GM18499 (cell line): ENCODE measurements at regions not wholly inside any gene's neighbourhood (a gene's known extent, or its start where the extent isn't known, plus 50 kb on each side); places are given as distances from the start of the nearest gene placed in this dataset.

Experiments
- ATAC-seq: cut with Tn5 transposase; IDR thresholded peaks from one replicate; pipeline ENCODE4 v1.9.1; 2021; ENCODE audit warnings: moderate number of reproducible peaks; ENCODE audit not compliant: insufficient read depth, unreplicated experiment

DNA sequence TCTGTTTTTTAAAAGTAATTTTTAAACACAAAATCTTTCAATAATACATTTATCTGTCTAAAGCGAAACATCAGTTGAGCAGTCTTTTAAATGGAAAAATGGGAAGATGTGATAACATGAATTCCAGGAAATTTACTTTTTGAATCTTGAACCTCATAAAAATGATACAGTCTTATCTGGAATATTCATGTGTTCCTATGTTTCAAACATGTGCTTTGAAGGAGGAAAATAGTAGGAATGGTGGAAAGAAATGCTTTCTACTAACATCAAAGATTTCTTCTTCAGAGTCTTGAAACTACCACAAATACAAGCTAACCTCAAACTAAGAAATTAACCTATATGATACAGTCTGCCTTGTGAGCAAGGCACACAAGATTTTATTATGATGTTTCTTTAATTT lies 317.5 kb upstream of the SEMA3A start:
- no peak for ATAC-seq

DNA sequence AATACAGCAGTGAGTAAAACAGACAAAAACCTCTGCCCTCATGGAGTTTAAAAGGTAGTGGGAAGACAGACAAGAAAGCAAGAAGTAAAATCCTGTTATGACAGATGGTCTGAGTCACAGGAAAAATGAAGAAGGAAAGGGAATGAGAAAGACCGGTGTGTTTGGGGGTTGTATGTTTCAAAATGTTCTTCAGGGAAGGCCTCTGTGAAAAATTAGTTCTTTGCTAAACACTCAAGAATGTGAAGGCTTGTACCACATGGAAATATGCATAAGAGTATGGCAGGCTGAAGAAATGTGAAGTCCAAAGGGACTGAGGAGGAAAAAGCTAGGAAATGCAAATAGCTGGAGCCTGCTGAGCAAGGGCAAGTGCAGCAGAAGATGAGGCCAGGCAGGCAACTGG lies 315.9 kb upstream of the SEMA3A start:
- ATAC-seq, result no peak

DNA sequence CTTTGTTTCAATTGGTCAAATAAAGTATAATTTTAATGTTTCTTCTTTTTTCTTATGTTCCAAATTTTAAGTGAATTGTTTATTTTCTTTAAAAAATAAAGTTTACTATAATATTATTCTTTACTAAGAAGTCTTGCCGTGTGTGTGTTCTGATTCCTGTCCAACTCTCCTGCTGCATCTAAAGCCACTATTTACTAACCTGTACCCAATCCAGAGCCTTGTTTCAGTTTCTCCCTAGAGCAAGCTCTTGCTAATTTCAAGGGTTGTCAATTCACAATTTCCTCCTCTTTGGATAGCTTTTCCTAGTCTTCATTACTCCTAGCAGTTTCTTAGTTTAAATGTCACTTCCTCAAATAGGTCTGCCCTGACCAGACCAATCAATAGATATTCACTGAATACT lies 314.9 kb upstream of the SEMA3A start:
- ATAC-seq, result no peak

DNA sequence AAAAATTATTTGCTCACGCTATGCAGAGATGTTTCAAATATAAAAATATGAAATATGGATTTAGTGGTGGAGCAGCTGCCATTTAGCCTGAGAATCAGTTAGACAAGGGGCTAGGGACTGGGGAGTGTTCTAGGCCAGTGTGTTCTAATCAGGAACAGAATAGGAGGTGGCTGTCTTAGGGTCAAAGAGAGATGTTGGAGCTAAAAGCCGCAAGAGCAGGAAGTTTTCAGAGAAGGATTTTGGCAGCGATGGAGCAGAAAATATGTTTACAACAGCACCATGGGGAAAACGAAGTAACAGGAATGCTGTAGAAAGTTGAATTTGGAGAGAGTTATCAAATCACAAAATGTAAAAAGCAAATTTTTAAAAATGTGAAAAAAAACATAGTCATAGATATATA lies 314.0 kb upstream of the SEMA3A start:
- no peak for ATAC-seq

DNA sequence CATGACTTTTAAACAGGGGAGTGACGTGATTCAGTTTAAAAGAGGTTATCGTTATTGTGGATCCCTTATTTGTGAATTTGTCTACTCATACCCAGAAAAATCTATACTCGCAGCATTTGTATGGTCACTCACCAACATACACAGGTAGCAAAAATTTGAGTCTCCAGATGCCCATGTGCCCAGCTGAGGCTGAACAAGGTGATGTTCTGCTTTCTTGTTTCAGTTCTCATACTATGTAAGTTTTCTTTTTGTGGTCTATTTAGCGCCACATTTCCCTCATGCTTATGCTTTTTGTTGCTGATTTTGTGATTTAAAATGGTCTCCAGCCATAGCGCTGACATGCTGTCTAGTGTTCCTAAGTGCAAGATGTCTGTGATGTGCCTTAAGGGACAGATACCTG lies 312.9 kb upstream of the SEMA3A start:
- no peak for ATAC-seq

DNA sequence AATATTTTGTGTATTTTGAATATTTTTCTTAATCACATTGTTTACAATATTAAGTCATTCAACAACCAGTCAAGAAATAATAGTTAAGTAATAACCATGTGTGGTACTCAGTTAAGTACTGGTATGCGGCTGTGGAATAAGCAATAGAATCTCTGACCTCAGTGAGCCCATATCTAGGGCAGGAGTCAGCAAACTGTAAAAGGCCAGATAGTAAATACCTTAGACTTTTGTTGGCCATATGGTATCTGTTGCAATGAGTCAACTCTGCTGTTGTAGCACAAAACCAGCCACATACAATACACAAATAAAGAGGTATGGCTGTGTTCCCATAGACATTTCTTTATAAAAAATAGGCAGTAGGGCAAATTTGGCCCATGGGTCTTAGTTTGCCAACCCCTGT lies 311.6 kb upstream of the SEMA3A start:
- ATAC-seq, result no peak

DNA sequence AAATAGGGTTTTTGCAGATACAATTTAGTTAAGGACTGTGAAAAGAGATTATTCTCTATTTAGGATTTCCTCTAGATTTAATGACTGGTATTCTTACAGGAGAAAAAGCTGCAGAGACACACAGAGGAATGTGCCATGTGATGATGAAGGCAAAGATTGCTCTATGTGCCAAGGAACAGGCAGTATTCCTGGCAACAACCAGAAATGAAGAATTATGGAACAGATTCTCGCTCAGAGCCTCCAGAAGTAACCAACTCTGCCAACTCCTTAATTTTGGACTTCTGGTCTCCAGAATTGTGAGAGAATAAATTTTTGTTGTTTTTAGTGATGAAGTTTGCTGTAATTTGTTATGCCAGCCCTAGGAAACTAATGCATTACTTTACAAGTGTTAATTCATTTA lies 307.6 kb upstream of the SEMA3A start:
- ATAC-seq, result no peak

DNA sequence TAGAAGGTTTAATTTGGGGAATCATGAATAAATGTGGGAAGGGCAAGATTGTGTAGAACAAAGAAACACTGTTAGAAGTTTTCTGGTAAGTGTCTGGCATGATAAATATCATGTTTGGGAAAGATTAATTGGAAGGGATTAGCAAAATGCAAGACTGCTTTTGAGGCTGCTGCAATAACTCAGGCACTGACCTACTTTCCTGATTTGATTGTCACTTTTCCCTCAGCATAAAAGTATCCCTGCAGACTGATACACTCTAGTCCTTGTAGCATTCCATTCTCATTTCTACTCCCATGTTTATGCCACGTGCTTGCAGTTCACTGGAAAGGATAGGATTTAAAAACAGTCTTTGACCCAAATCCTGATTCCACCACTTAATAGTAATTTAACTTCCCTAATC lies 303.3 kb upstream of the SEMA3A start:
- no peak for ATAC-seq

DNA sequence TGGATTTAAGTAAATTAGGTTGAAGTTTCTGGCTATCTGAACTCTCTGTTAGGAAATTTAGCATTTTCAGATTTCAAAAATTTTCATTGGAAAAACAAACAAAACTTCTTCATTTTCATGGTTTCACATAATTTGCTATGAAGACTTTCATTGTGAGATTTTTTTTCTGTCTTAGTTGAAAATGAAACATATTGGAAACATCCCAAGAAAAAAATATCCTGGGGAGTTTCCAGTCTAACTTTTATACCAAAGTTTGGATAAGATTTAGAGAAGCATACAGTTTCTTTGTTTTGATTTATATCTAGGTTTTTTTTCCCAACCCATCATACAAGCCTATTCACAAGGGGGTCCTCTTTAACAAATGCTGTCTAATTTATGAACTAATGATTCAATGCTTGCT lies 300.5 kb upstream of the SEMA3A start:
- ATAC-seq, result no peak

DNA sequence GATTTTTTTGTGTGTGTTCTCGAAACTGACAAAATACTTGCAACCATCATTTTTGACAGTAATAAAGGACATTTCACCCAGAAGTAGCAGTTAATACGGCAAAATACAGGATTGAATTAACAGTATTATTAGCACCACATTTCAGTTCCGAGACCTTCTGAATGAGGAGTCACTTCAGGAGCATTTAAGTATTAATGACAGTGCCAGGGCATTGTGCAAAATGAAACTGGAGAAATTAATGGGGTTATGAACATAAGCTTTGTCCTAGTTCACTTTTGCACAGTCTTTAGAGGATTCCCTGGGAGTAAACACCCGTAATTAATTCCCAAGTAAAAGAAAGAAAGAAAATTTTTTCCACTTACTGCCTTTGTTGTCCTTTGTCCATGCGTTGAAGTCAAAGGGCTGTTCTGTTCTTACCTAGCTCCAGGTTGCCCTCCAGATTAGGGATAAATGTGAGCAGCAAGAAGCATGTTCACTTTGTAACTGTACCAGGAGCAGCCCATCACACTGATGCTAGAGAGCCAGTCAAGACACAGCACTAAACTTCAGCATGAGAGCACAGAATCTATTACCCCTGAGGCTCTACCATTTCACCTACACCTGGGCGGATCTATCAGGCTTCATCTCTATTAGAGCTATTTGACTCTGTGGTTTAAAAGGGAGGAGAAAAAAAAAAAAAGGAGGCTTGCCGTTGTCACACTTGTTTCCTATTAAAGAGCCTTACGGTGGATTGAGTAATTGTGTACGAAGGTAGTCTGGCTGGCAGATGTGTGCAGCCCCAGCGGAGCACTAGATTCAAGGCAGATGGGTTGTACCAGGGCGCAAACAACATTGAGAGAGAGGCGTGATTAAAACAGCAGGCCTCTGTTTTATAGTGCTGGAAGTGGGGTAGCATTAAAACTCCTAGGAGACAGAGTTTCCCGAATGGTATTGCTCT lies 297.8 kb upstream of the SEMA3A start:
- no peak for ATAC-seq

DNA sequence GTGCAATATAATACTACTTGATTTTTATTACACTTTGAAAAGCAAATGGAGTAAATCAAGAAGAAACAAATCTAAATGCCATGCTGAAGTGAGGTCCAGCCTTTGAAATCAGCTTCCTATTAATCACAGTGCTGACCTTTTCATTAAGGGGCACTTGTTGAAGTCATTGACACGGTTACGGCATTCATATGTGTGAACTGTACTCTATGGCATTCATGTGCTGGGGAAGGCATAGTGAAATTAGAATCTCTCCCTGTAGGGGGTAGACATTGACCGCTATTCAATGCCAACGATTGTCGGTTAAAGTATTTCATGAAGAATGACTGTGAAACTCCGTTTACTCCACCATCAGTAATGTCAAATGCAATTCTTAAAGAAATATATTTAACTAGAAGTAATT lies 296.1 kb upstream of the SEMA3A start:
- ATAC-seq, result no peak

DNA sequence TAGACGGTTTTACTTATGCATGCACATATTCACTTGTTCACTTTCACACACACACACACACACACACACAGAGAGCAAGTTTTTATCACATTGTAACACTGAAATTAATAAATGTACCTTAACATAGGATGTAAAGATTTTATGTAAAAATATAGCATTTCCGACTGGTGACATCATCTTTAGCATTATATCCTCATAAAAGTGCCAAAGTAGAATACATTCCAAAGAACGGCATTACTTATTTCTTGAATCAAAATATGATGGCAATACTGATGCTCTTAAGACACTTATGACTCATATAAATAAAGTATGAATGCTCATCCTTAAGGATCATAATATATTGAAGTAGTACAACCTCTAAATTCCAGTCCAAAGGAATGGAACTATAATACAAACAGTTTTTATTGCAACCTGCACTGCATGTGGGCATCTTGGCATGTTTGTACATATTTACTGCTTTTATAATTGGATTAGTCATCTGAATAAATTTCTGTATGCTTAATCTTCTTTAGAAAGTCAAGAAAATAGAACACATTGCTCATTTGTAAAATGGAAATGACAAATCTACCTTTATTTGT lies 290.0 kb upstream of the SEMA3A start:
- no peak for ATAC-seq

DNA sequence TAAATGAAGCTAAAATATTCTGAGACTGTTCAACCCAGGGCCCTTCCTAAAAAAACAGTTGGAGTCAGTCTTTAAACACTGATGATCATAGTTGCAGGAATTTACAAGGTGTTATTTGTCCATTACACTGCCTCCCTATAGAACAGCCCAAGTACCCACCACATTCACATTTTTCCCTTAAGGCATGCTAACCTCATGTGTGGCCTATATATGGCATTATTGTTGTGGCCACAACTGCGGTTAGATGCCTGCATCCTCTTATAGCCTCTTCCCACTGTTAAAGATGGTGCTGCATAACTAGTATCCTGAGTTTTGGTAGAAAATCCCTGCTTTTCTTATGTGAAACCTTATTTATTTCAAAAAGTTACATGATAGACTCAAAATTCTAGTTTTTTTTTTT lies 287.9 kb upstream of the SEMA3A start:
- no peak for ATAC-seq

DNA sequence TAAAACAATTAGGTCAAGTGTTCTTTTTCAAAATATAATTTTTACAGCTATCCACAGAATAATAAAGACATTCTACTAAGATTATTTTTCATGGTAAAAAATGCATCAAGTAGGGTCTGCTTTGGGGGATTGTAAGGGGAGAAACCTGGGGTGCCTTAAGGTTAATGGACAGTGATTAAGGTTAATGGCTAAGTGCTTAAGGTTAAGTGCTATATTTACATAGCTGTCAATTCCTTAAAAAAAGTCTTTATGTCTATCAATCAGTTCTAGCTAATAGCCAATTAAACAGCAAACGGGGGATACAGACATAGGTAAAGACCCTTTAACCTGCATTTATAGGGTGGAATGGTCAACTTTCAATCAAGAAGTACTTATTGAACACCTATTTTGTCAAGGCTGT lies 284.5 kb upstream of the SEMA3A start:
- ATAC-seq, result no peak

DNA sequence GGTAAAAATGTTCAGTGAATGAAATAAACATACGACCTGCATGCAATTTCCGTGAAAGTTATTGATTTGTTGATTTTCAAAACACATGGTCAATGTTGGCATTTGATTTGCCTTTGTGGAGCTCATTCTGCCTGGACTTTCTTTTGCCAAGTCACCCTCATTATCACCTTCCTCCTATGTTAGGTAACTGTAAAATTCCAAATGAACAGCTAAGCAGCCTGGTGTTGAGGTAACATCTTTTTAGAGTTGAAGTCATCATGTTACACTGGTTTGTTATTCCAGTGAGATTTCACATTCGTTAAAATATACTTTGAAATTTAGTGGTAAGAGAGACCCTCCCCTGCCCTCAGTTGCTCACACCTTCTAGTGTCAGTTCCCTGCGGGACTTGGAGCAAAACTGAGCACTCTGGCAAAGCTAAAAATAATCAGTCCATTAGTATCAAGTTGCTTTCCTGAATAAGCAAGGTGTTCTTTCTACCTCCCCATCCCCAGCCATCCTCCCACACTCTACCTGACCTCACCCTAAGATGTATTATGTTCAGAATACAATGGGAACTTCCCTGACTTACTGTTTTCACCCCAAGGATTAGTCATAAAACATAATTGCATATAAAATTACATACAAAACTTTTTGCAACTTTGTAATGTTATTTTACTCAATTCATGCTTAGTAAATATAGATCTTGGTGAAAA lies 283.3 kb upstream of the SEMA3A start:
- no peak for ATAC-seq

DNA sequence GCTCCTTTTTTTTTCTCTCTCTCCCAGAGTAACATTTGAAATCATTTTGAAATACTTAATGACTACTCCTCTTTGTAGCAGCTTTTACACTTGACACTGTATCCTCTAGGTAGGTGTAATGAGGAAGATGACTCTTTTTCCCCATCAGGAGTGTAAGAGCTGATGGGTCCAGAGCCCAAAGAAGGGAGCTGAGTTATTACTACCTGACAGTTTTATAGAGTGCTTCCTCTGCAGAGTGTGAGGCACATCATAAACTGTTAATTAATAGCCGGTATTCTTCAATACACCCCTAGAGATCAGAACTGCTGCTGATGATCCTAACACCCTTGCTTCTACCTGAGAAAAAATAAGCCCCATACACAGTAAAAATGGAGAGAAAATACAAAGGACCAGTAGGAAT lies 279.8 kb upstream of the SEMA3A start:
- ATAC-seq, result no peak

DNA sequence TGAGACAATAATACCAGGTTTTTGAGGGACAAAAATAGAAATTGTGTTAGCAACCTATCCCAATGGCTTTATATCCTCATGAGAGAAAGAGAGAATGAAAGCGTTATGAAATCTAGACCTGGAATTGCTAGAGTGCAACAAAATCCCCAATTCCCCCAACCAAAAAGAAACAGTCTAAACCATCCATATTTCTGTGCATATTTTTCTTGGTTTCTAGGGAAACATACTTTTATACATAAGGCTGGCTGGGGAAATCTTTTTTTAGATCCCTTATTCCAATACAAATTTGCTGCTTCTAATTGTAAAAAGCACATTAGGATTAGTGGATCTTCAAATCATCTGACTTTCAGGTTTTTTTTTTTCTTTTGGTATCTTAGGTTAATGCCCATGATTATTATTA lies 277.0 kb upstream of the SEMA3A start:
- no peak for ATAC-seq

DNA sequence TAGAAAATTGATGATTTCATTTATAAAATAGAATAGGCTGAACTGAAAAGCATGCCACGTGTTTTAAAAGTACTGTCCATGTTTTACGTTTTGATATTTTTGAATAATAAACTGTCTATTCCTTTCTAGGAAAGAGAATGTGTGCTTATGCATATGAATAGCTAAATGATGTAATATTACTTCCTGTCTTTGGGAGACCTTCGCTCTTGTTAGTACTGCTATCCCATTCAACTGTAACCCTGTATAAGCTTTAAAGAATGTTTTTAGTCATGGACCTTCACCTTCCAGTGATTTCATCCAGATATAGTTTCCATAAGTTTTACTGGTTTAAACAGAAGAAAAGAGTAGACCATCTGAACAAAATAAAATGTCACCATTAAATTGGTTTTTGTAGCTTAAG lies 274.4 kb upstream of the SEMA3A start:
- ATAC-seq, result no peak

DNA sequence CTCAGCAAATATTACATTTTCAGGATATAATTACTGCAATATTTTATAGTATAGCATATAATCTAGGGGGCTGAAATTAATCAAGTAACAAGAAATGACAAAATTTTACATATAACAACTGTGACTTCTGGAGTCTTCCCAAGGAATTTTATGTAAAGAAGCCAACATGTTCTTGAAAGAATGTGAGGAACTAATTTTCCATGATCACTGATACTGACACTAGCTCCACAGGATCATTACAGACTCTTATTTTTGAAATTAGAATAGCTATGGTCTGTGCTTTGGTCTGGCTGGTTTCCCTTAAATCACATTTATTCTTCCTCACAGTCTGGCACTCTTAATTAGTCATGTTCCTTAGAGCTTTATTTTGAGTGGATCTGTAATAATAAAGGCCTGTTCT lies 267.7 kb upstream of the SEMA3A start:
- ATAC-seq, result no peak

DNA sequence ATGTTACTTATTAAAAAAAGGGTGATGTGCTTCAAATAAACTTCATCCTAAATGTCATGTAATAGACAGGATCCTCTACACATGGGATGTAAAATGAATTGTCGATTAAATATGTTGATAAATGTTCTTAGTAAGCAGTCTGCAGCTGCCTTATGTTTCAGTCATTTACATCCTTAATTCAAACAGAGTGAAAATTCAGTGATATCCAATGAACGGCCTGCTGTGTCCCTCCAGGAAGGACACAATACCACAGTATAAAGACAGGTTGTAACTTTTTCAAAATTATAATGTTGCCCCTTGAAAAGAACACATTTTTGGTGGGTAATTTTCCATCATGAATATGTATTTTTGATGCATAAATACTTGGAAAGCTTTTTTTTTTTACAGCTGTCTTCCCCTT lies 266.5 kb upstream of the SEMA3A start:
- no peak for ATAC-seq

DNA sequence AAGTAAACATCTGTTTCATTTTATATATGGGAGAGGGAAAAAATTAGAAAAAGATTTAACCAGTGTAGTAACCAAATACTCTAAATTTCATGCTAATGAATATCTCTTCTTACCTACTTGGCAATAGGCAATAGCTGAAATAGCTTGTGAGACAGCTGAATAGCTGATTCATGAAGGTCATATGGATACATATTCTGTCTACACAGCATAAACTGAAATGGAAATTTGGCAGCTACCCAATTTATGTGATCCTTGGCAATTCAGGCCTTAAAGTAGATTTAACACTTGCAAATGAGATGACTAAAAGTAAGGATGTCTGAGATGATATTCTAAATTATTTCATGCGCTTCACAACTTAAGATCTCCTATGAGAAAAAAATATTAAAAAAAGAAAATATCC lies 261.2 kb upstream of the SEMA3A start:
- no peak for ATAC-seq
